C4-2B (cell line): ENCODE measurements at regions not wholly inside any gene's neighbourhood (a gene's known extent, or its start where the extent isn't known, plus 50 kb on each side); places are given as distances from the start of the nearest gene placed in this dataset.

Experiments
- H3K27ac ChIP-seq: fragments of 450-650 bp; 2 replicates; pipeline ENCODE4 v1.5.1; 2017
- CTCF ChIP-seq: fragments of 450-650 bp; conservative IDR thresholded peaks from 2 replicates; pipeline ENCODE4 v1.5.1; 2017; ENCODE audit warnings: mild to moderate bottlenecking
- ZFX ChIP-seq: fragments of 450-650 bp; IDR thresholded peaks from 2 replicates; pipeline ENCODE4 v1.6.1; 2017

GRCh38 chr2:2619995-2620394, 288.9 kb upstream of the MYT1L start:
- H3K27ac ChIP-seq, result no peak overlapping the region
- no peak for TF ChIP-seq ZFX
- TF ChIP-seq CTCF, result no peak

GRCh38 chr2:2614452-2614851, 283.4 kb upstream of the MYT1L start:
- TF ChIP-seq CTCF, result no peak
- TF ChIP-seq ZFX, result no peak
- H3K27ac ChIP-seq, result no peak overlapping the region

GRCh38 chr2:2613279-2614199, 282.5 kb upstream of the MYT1L start:
- TF ChIP-seq ZFX, result no peak
- no peak for TF ChIP-seq CTCF
- H3K27ac ChIP-seq, result peak overlapping the region; percentile 61

DNA sequence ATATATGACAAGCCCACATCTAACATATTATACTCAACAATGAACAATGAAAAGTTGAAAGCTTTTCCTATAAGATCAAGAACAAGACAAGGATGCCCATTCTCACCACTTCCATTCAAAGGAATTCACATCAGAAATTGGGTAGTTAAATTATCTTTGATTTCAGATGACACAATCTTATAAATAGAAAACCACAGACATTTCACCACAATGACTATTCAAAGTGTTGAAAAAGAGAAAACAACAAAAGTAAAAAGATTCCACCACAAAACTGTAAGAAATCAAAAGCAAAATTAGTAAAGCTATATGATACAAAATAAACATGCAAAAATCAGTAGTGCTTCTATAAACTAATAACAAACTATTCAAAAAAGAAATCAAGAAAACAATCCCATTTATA, 279.7 kb upstream of the MYT1L start:
- TF ChIP-seq ZFX (no peak), CTCF (no peak)
- no peak overlapping the region for H3K27ac ChIP-seq

DNA sequence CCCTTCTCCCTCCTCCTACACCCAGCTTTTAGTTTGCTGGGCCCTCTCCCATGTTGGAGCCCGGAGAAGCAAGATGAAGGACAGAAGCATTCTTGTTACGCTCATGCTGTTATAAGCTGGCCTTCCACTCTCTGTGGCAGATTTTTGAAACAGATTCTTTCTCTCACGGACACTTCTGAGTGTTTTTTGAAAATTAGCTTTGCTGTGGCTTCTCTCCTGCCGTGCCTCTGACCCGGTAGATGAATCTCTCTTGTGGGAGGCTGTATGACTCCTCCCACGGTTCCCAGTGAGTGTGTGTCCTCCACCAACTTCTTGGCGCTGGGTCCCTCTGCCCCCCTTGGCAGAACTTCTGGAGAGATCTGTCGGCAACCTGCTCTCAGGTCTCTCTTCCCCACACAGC, 269.3 kb upstream of the MYT1L start:
- H3K27ac ChIP-seq, result no peak overlapping the region
- no peak for TF ChIP-seq ZFX

DNA sequence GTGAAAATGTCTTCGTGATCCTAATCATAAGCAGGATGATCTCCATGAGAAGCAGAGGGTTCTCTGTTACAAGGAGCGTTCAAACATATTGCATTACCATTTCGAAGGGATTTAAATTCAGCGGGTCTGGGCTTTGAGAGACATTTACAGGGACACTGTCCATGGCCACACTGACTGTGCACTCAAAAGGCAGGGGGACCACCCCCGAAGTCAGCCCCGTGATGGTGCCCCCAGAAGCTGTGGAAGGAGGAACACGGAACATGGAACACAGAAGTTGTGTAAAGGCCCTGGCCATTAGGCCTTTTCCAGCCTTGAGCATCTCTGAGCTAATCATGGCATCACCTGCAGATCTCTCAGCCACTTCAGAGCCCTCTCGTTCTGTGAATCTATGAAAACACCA, 268.4 kb upstream of the MYT1L start:
- no peak overlapping the region for H3K27ac ChIP-seq
- TF ChIP-seq CTCF, result no peak
- TF ChIP-seq ZFX, result no peak

DNA sequence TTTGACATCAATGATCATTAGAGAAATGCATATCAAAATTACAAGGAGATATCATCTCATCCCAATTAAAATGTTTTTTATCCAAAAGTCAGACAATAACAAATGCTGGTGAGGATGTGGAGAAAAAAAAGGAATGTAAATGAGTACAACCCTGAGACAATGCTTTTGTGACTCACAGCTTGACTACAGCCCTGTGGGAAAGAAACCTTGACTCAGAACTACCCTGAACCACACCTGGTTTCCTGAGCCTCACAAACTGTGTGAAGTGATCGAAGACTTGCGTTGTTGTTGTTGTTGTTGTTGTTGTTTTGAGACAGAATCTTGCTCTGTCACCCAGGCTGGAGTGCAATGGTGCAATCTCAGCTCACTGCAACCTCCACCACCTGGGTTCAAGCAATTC, 266.6 kb upstream of the MYT1L start:
- TF ChIP-seq CTCF (no peak), ZFX (no peak)
- H3K27ac ChIP-seq, result no peak overlapping the region

GRCh38 chr2:2591542-2591940, 260.5 kb upstream of the MYT1L start:
- no peak for TF ChIP-seq CTCF
- TF ChIP-seq ZFX, result no peak
- no peak overlapping the region for H3K27ac ChIP-seq
